ENCODE measurements at regions not wholly inside any gene's neighbourhood (a gene's known extent, or its start where the extent isn't known, plus 50 kb on each side); places are given as distances from the start of the nearest gene placed in this dataset.
"Not testable (repeated sequence)": the region's sequence is repeated elsewhere in the genome, so short reads cannot be mapped to it uniquely, and the experiment has no call there.

DNA sequence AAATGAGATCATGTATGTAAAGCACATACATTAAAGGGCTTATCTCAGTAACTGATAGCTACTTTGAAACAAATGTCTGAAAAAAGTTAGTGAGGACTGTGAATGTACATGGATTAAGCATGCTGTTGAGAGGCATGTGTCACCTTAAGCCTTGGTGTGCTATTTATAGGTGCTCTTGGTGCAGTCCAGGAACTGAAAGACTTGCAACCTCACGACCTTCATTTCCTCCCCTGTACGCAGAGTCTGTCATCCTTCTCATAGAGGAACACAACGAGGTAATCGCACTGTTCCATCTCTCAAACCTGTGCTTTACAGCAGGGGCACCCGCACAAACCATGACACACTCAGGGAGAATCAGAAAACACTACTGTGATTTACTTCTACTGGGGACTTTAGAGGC is 65.6 kb downstream of the UFM1 start:
- no peak for DNase-seq

DNA sequence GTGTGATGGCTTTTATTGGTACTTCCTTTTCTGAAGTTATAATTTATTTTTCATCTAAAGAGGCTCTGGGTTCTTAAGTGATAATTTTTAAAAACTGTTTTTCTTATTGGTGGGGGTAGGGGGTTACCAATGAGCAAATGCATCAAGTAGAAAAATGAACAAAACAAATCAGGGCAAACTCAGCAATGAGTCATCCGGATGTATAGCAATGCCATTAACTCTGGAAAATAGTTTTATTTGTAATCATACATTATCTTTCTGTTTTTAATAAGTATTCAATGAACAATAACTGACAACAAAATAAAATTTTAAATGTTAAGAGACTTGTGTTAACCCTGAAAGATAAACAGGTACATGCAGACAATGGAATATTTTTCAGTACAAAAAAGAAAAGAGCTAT is 67.6 kb downstream of the UFM1 start:
- no peak for DNase-seq

DNA sequence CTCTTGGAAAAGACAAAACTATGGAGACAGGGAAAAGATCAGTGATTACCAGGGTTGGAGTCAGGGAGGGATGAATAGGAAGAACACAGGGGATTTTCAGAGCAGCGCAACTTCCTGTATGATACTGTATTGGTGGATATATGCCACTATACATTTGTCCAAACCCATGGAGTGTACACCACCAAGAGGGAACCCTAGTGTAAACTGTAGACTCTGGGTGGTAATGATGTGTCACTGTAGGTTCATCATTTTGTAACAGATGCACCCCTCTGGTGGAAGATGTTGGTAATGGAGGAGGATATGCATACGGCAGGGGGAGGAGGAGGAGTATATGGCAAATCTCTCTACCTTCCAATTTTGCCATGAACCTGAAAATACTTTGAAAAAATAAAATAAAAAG is 68.1 kb downstream of the UFM1 start:
- DNase-seq: peak; percentile 16 to 34

DNA sequence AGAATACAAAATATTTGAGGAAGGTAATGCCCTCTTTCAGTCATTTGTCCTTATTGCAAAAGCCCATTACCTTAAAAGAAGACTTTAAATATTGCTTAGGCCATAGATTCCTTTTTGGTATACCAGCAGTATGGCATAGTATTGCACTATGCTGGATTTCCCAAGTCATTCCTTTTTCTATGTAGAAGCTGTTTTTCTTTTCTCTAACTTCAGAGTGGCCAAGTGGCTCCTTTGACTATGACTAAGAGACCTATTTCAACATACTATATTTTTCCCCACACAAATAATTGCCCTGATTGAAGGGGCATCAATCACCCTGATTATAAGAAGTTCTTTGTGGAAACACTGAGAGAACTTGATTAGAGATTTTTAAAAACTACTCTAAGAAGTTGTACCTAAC is 68.6 kb downstream of the UFM1 start:
- DNase-seq: peak; percentile 6 to 13

DNA sequence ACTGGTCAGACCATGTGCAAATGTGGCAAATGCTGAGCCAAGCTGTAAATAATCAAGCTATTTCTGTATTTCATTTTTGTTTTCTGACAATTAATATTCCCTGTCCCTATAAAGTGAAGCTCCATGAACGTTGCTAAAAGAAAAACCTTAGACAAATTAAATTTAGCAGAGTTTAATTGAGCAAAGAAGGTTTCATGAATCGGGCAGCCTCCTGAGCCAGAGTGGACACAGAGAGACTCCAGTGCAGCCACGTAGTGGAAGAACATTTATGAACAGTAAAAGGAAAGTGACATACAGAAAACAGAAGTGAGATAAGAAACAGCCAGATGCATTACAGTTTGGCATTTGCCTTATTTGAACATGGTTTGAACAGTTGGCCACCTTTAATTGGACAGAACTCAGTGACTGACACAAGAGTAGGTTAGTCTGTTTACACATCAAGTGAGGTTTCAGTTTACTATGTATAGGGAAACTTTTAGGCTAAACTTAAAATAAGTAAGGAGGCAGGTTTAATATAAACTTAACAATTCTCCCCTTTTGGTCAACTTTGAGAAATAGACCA is 69.7 kb downstream of the UFM1 start:
- DNase-seq: no peak

DNA sequence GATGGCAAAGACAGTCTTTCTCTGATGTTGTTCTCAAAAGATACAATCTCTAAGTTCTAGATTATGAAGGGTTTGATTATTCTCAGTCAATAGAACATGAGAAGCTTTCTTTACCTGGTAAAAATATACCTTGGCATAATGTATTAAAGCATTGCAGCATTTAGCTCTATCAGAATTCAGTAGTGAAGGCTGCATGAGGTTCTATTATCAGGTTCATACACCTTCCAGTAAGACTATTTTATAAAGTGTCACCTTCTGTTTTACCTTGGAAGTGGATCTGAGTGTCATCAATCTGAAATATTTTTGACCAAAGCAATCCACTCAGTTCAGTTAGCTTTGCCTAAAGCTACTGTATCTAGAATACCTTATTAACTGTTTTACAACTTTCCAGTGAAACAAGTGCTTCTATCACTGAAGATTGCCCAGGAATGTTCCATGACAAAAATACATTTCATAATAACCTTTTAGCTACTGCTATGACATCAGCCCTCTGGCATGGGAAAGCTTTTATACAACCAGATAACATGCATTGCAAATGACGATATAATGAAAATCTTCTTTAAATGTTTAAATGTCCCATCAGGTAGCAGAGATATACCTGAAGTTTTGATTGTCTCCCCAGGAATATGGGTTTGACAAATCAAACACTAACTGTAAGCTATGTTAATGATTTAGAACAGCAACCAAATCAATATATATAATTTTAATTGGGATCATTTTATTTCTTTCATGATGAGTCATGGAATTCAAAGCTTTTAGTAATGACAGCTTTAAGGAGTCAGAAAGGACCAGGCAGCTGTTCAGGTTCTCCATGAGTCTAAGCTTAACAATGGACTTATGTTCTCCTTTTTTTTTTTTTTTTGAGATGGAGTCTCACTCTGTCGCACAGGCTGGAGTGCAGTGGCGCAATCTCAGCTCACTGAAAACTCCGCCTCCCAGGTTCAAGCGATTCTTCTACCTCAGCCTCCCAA is 72.2 kb downstream of the UFM1 start:
- no peak for DNase-seq

DNA sequence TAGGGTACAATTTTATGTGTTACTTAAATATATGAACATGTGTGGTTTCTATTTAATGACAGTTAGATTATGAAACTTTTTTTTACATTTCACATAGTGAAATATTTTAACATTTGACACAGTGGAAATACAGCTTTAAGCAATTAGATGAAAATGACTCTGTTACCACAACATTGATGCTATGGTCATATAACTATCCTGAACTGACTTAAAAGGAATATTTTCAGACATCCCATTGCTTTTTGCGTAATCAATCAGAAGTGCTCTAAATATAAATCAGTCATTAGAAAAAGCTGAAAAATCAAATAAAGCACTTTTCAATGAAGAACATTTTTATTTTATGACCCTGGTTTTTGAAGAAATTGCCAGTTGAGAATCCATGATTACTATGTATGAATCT is 80.3 kb downstream of the UFM1 start:
- no peak for DNase-seq

DNA sequence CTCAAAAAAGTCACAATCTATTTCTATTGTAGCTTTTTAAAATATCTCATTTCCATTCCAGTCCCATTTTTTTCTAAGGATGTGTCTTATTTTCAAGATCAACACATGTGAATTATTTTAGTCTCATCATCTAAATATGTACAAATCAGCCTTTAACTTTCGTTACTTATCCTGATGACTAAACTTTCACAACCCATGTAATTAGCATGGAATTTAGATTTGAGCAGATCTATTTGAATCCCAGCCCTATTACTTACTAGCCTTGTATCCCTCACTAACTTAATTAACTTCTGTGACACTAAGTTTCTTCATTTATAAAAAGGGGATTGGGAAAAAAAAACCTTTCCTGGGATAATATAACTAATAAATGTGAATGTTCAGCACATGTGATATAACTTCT is 81.1 kb downstream of the UFM1 start:
- DNase-seq: no peak

DNA sequence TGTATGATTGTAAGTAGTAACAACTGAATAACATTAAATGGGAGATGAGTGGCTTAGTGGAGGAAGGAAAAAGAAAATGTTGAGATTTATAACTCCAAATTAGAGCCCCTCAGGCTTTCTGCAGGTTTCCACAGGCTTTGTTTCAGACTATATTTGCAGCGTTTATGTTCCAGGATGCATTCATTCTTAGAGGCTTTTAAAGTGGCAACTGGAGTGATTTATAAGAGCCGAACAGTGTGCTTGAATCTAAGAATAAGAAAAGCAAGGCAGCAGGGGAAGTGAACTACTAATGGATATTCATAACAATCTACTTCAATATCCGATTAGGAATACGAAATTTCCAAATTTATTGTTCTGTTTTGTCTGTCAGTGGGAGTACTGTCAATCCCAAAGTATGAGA is 91.0 kb downstream of the UFM1 start:
- no peak for DNase-seq

DNA sequence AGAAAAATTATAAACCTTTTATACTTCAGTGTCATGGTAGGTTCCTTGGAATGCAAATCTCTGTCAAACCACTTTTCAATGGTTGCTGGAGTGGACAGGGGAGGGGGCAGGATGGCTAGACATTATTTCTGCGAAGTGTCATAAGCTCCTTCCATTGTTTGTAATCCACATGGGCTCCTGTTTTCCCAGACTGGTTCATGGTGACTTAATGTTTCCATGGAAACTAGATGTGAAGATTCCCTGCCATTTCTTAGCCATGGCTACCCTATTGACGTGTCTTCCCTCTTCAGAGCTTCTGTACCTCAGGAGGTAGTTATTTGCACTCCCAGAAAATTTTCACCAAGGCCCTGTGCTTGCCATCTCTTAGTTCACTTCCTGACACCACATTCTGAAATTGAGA is 95.3 kb downstream of the UFM1 start:
- no peak for DNase-seq

DNA sequence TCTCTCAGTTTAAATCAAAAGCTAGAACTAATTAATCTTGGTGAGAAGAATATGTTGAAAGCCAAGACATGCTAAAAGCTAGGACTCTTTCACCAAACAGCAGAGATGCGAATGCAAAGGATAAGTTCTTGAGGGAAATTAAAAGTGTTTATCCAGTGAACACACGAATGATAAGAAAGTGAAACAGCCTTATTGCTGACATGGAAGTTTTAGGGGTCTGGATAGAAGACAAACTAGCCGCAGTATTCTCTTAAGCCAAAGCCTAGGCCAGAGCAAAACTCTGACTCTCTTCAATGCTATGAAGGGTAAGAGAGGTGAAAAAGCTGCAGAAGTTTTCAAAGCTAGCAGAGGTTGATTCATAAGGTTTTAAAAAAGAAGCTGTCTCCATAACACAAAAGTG is 103.0 kb downstream of the UFM1 start:
- no peak for DNase-seq

DNA sequence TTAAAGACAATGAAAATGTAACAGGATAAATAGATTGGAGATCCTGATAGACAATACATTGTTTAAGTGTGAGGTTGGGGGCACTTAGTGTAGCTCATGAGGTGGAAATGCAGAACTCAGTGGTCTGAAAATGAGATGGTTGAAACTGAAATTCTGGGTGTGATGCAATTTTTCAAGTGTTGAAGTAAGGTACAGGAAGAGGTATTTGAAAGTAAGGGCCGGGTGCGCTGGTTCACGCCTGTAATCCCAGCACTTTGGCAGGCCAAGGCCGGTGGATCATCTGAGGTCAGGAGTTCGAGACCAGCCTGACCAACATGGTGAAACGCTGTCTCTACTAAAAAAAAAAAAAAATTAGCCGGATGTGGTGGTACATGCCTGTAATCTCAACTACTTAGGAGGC is 113.0 kb downstream of the UFM1 start:
- no peak for DNase-seq

DNA sequence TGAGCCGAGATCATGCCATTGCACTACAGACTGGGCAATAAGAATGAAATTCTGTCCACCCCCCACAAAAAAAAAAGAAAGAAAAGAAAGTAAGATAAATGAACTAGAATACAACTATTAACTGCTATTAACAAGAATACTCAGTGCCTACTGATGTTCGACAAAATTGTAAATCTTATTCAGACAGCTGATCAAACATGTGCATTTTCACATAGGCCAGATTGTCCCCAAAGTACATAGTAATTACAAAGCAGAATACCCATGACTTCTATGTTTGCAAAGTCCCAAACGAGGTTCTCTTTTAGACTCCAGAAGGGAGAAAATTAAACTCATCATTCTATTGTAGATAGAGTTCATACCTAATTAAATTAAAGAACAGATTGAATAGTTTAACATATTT is 113.4 kb downstream of the UFM1 start:
- no peak for DNase-seq

DNA sequence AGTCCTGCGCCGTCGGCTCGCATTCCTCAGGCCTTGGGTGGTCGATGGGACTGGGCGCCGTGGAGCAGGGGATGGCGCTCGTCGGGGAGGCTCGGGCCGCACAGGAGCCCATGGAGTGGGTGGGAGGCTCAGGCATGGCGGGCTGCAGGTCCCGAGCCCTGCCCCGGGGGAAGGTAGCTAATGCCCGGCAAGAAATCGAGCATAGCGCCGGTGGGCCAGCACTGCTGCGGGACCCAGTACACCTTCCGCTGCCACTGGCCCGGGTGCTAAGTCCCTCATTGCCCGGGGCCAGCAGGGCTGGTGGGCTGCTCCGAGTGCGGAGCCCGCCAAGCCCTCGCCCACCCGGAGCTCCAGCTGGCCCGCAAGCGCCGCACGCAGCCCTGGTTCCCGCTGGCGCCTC is 122.8 kb downstream of the UFM1 start:
- not testable (repeated sequence) for DNase-seq

DNA sequence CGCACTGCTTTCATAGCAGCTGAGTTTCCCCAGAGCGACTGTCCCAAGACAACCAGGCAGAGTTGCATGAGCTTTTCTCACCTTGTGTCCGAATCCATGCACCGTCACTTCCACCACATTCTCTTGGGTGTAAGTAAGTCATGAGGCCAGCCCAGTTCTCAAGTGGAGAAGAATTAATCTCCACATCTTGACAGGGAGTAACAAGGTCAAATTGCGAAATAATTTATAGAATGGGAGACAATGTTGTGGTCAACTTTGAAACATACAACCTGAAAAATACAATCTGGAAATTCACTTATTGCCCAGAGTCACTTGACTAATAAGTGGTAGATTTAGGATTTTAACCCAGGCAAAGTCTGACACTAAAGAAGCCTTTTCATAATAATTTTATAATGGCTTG is 123.7 kb downstream of the UFM1 start:
- DNase-seq: no peak

DNA sequence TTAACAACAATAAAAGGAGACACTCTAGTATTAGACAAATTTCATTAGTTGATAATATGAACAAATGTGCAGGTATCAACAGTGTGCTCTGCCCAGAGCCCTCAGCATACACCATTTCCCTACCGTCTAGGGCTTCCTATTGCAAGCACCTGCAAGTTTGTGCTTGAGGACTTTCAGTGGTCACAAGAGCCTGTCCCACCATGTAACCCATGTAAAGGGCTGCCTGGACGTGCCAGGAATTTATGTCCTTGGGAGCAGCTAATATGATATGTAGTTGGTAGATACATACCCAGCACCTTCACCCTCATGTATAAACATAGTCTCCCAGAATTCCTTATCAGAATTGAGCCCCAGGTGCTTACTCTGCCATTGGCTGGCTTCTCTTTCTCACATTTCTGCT is 128.0 kb downstream of the UFM1 start:
- DNase-seq: no peak

DNA sequence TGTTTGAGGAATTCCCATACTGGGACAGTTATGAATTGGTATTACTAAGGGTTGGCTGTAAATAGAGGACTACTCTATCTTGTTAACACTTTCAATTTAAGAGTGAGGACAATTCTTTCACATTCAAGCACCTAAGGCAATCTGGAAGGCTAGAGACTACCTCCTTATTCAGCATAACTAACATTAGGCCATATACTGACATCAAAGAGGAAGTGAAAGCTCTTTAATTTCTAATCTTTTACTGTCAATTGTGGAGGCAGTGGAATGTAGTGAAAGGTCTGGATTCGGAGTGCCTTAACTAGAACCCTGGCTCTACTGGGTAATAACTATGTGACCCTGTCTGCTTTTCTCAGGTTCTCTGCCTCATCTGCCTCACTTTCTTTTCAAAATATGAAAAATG is 134.0 kb downstream of the UFM1 start:
- no peak for DNase-seq

DNA sequence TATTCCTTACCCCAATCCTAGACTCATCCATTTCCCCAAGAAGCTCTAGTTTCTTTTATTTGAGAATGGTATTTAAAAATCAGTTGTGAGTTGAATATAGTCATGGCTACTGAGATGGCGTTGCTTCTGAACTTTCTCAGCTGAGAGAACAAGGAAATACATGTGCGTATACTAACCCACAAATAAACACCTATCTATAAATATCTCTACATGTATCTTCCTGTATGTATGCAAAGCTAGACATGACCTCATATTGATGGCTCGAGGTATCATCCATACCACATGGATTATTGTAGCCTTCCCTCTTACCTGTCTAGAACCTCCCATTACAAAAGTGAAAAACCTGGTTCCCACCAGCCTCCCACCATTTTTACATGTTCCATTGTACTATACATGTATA is 141.0 kb downstream of the UFM1 start:
- no peak for DNase-seq

DNA sequence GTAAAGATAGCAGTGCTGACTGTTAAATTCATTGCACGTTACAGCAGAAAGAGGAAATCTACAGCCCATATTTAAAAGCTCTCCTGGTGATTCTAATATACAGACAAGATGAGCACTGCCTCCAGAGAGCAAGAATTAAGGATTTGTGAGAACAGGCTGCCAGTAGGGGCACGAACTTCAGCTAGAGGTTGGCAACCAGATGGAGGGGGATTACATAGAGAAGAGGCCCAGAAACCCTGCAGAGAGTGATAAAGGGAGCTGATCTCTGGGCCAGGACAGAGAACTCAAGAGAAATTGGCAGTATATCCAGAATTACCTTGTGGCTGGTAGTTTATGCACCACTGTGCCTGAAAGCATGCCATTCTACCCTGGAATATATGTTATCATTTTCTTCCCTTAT is 144.8 kb downstream of the UFM1 start:
- no peak for DNase-seq

DNA sequence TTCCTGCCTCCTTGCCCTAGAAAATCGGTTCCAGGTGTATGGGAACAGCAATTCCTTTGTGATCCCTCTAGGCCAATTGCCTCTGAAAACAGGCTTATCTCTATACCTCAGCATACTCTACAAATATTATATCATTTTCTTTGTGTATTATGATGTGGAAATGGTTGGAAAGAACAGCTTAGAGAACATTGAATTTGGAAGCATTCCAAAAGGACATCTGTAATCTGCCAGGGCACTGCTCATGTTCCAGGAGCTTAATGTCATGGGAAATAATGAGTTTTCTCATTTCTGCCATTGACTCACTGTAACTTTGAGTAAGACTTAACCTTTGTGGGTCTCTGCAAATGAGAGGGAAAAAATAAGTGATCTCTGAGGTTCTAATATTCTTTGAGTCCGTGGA is 147.3 kb downstream of the UFM1 start:
- DNase-seq: no peak

DNA sequence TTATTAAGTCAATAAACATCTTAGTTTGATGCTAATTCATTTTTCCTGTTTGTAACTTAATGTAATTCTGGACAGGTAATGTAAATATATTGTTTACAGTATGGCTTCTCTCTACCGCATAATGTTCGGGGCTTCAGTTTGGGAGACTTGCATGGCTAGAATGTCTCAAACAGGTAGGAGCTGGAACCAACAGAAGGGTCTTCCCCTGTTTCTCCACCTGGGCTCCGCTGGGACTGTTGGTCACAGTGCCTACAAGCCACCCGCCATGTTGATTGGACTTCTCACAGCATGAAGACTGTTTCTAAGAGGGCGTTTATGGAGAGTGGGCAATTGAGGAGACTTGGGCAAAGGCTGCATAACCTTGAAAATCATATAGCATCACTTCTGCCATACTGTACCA is 148.6 kb downstream of the UFM1 start:
- DNase-seq: no peak

DNA sequence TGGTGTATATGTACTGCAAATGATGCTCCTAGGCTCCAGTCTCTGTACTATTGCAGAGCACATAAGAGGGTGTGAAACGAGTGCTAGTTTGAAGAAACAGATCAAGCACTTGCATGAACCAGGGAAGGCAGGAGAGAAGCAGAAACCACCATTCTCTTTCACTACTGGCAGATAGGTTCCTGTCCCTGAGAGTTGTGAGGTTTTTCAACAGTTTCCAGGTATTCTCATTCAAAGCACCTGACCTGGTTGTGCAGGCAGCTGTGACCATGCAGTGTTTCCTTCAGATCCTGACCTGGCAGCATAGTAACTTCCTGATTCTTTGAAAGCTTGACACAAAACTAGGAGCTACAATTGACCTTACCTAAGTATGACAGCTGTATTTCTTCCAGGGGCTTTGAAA is 164.9 kb downstream of the UFM1 start:
- DNase-seq: no peak

DNA sequence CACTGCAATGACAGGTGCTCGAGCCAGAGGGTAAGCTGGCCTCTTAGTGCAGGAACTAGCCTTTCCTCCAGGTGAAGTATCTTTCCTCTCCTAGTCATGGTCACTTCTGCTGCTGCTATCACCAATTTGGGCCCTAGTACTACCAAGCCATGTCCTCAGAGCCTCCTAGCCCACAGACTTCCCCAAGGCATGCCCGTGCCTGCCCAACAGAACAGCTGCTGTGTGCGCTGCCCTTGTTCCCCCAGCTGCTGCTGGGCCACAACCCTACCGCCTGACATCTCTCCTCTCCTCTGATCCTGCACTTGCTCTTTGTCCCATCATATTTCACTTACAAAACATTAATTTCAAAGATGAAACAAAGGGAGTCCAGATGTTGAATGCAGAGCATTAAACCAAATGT is 168.5 kb upstream of the FREM2 start:
- no peak for DNase-seq

DNA sequence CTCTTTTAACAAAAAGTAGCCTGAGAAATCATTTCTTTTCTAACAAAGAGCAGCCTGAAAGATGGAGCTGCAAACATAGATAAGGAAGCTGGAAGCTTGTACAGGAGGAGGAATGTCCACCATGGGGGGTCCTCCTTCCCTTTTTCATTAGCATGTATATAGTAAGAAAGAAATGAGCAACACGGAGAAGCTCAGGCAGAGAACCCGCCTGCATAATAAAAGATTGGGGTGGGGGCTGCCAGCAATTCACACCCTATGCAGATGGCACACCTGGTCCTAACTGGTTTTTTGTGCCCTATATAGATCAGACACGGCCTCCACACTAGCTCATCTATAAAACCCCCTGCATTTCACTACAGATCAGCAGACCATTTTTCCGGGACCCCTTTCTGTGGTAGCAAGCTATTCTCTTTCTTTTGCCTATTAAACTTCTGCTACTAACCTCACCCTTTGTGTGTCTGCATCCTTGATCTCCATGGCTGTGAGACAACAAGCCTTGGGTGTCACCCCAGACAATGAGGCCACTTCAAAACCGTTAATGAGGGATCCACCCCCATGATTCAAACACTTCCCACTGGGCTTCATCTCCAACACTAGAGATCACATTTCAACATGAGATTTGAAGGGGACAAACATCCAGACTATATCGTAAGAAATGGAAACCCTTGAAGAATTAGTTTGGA is 167.5 kb upstream of the FREM2 start:
- DNase-seq: no peak

Measured in inflammatory macrophage treated with lipopolysaccharide for 1 hour (primary cell).